ENCODE measurements at regions not wholly inside any gene's neighbourhood (a gene's known extent, or its start where the extent isn't known, plus 50 kb on each side); places are given as distances from the start of the nearest gene placed in this dataset.

DNA sequence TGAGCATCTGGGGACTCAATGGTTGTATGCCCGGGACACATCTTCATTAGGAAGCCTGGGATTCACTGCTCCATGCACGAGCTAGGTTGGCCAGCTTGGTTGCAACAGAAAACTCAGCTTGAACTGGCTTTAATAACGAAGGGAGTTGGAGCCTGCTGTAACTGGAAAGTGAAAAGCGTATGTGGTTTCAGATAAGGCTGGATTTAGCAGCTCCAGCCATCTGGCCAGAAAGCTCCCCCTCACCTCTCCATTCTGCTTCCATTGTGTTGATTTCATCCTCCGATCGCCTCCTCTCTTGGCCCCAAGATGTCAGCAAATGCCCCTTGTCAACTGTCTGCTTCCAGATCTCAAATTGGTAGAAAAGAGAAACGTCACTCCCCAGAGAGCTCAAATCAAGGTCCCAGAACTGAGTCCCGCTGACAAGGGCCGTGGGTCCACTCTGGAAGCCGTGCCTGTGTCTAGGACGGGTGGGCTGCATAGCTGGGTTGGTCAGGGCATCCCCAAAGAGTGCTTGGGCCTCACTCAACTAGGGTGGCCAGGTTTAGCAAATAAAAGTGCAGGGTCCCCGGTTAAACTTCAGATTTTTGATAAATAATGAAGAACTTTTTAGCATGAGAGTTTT, 117.0 kb upstream of the PMEPA1 start:
- H3K9me3 ChIP-seq (ENCODE audit: control insufficient read depth, insufficient read depth, low read length) = no peaks in the 10 kb centered on the region
- no peak overlapping the region for H3K4me3 ChIP-seq (ENCODE audit: low read depth, low read length)
- H3K27me3 ChIP-seq (ENCODE audit: control insufficient read depth, insufficient read depth, low read length) = peaks cover 13% of the 10 kb centered on the region
- TF ChIP-seq, protein P1, sequence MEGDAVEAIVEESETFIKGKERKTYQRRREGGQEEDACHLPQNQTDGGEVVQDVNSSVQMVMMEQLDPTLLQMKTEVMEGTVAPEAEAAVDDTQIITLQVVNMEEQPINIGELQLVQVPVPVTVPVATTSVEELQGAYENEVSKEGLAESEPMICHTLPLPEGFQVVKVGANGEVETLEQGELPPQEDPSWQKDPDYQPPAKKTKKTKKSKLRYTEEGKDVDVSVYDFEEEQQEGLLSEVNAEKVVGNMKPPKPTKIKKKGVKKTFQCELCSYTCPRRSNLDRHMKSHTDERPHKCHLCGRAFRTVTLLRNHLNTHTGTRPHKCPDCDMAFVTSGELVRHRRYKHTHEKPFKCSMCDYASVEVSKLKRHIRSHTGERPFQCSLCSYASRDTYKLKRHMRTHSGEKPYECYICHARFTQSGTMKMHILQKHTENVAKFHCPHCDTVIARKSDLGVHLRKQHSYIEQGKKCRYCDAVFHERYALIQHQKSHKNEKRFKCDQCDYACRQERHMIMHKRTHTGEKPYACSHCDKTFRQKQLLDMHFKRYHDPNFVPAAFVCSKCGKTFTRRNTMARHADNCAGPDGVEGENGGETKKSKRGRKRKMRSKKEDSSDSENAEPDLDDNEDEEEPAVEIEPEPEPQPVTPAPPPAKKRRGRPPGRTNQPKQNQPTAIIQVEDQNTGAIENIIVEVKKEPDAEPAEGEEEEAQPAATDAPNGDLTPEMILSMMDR (IDR thresholded peaks at IDR 0.05; ENCODE audit: low read depth, low read length) = no peak
- POLR2A ChIA-PET = no interaction called here
- CTCF ChIA-PET = no interaction called here
- H3K27ac ChIP-seq (ENCODE audit: low read depth, low read length) = no peak overlapping the region
- no peak for DNase-seq (ENCODE audit: low read depth, low spot score)

DNA sequence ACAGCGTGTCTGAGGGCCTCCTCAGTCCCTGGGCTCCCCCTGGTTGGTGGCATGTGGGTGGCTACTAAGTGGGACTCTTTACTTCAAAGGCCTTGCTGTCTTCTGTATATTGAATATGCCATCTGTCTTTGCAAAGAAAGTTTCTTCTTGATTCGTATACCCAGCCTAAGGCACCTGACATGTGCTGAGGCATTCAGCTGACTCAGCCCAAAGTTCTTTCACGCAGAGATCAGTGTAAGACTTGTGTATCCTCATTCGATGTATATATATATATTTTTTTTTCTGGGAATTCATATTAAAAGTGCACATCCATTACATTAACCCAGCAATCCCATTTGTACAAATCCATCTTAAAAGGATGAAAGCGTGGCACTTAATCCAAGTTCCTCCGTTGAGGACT, 115.1 kb upstream of the PMEPA1 start:
- DNase-seq (ENCODE audit: low read depth, low spot score) = no peak
- ChIA-PET POLR2A (no interaction called here), CTCF (no interaction called here)
- Histone ChIP-seq H3K4me3 (ENCODE audit: low read depth, low read length) (no peak overlapping the region), H3K27me3 (ENCODE audit: control insufficient read depth, insufficient read depth, low read length) (peaks cover 13% of the 10 kb centered on the region), H3K9me3 (ENCODE audit: control insufficient read depth, insufficient read depth, low read length) (no peaks in the 10 kb centered on the region), H3K27ac (ENCODE audit: low read depth, low read length) (no peak overlapping the region)
- TF ChIP-seq, protein P1 (IDR thresholded peaks at IDR 0.05; ENCODE audit: low read depth, low read length) = no peak

DNA sequence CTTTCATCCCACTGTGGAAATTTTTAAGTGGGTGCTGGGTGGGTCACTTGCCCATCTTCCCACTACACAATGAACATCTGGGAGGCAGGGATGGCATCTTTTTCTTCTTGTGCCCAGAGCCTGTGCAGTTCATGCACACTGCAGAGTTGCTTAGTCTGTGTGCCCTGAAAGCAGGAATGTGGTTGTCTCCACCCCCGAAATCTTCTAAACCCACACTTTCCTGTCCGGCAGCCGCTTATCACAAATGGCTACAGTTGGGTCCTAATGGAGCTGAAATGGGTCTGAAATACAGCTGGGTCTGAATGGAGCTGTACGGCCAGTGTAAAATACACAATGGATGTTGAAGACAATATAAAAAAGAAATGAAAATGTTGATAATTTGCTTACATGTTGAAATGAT, 112.1 kb upstream of the PMEPA1 start:
- TF ChIP-seq, protein P1 (IDR thresholded peaks at IDR 0.05; ENCODE audit: low read depth, low read length) = no peak
- Histone ChIP-seq H3K9me3 (ENCODE audit: control insufficient read depth, insufficient read depth, low read length) (no peaks in the 10 kb centered on the region), H3K27ac (ENCODE audit: low read depth, low read length) (no peak overlapping the region), H3K4me3 (ENCODE audit: low read depth, low read length) (no peak overlapping the region), H3K27me3 (ENCODE audit: control insufficient read depth, insufficient read depth, low read length) (peaks cover 17% of the 10 kb centered on the region)
- ChIA-PET CTCF (interaction anchor here (0.7 kb wide), 1 partner anchor 199 kb away, joined by 3 read pairs; no protein-coding TSS in a partner anchor), POLR2A (no interaction called here)
- DNase-seq (ENCODE audit: low read depth, low spot score) = no peak

DNA sequence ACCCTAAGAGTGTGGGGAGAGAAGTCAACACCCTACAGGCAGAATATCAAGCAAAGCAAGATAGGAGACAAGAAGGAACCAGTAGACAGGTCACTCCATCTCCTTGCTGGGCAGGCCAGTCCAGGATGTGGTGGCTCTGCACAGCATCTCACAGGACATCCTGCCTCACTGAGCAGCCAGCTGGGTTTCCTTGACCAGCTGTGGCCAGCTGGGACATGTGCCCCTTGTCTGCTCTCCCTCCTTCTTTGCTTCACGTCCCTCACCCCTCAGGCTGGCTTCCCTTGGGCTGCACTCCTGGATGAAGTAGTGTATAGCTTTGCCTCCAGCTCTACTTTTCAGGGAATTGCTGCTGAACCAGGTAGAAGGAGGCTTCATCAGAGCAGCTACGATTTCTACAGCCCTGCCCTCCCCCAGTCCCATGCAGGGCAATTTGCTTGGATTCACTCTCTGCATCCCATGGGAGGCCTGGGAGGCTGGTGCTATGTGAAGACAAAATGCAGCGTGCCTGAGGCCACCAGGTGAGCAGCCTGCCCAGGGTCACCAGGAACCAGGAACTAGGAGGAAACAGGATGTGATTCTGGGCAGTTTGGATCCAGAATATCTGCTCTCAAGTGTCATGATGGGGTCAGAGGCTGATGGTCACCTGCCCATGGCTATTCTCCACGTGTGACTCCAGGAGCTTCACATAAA, 110.0 kb upstream of the PMEPA1 start:
- Histone ChIP-seq H3K9me3 (ENCODE audit: control insufficient read depth, insufficient read depth, low read length) (no peaks in the 10 kb centered on the region), H3K4me3 (ENCODE audit: low read depth, low read length) (no peak overlapping the region), H3K27ac (ENCODE audit: low read depth, low read length) (no peak overlapping the region), H3K27me3 (ENCODE audit: control insufficient read depth, insufficient read depth, low read length) (peaks cover 11% of the 10 kb centered on the region)
- no peak for DNase-seq (ENCODE audit: low read depth, low spot score)
- TF ChIP-seq, protein P1 (IDR thresholded peaks at IDR 0.05; ENCODE audit: low read depth, low read length) = no peak
- CTCF ChIA-PET = no interaction called here
- POLR2A ChIA-PET = no interaction called here

DNA sequence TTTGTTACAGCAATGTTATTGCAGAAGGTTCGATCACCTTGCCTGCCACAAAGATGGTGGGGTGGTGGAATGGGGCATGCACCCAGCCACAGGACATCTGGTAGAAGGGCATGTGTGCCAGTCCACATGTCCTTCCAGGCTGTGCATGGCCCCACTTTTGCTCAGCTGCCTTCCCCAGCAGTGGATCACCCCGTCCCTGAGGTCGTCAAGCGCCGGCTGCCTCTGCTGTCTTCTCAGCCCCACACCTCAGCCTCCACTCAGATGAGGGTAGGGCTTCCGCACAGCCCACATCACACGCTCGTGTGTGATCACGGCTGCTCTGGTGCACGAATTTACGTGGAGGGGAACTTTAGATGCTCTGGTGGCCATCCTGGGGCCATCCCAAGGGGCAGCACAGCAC, 109.5 kb upstream of the PMEPA1 start:
- no peak overlapping the region for H3K4me3 ChIP-seq (ENCODE audit: low read depth, low read length)
- no peak for DNase-seq (ENCODE audit: low read depth, low spot score)
- no peak overlapping the region for H3K27ac ChIP-seq (ENCODE audit: low read depth, low read length)
- no peaks in the 10 kb centered on the region for H3K9me3 ChIP-seq (ENCODE audit: control insufficient read depth, insufficient read depth, low read length)
- TF ChIP-seq, protein P1 (IDR thresholded peaks at IDR 0.05; ENCODE audit: low read depth, low read length) = no peak
- ChIA-PET CTCF (no interaction called here), POLR2A (no interaction called here)
- H3K27me3 ChIP-seq (ENCODE audit: control insufficient read depth, insufficient read depth, low read length) = peaks cover 14% of the 10 kb centered on the region

Measured in AG04450 (cell line).